ENCODE measurements at regions not wholly inside any gene's neighbourhood (a gene's known extent, or its start where the extent isn't known, plus 50 kb on each side); places are given as distances from the start of the nearest gene placed in this dataset.
A peak's percentile ranks its signal among the peaks of the same experiment; 100 is the strongest.

DNA sequence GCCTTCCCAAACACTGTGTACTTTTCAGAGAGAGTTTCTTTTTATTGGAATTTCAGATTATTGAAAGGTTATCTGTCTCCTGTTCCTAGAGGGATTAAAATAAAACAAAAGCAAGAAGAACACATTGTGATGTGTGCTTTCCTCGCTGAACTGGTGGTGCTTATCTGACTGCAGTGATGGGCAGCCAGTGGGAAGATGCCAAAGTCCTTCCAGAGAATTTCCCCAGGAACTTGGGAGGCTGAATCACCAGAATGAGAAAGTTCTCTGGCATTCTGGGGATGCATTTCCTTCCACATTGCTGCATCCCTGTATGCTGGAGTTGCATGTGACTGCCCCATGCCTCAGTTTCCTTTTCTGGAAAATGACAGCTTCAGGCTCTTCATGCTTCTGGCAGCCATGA, 53.9 kb upstream of the SEC11C start:
- no peaks in the 10 kb centered on the region for H3K9me3 ChIP-seq (ENCODE audit: control insufficient read depth in 2 of 2, low read length in 2 of 2)
- H3K4me1 ChIP-seq (ENCODE audit: control insufficient read depth, insufficient read depth, low read length, poor library complexity, severe bottlenecking), result peaks cover 5% of the 10 kb centered on the region
- no peak overlapping the region for H3K4me3 ChIP-seq (ENCODE audit: low read depth, low read length)
- no peaks in the 10 kb centered on the region for H3K36me3 ChIP-seq (ENCODE audit: control insufficient read depth, insufficient read depth, low read length)
- peak overlapping the region in 1 of 3 donors; percentile 86 for H3K27ac Mint-ChIP-seq
- ATAC-seq (ENCODE audit: low read depth in 2 of 2) (no peak), DNase-seq (no peak)
- no peak overlapping the region for H3K27ac ChIP-seq (ENCODE audit: insufficient read depth, low read length, poor library complexity, severe bottlenecking)
- no peaks in the 10 kb centered on the region for H3K27me3 ChIP-seq (ENCODE audit: control insufficient read depth, insufficient read depth, low read length)
- H3K9me3 Mint-ChIP-seq, result no peaks in the 10 kb centered on the region
- no peak overlapping the region for H3K4me3 Mint-ChIP-seq
- no peaks in the 10 kb centered on the region for H3K36me3 Mint-ChIP-seq
- peaks cover 6 to 14% (median 8%) of the 10 kb centered on the region in 4 donors for H3K4me1 Mint-ChIP-seq
- H3K27me3 Mint-ChIP-seq, result peaks cover 34% of the 10 kb centered on the region

DNA sequence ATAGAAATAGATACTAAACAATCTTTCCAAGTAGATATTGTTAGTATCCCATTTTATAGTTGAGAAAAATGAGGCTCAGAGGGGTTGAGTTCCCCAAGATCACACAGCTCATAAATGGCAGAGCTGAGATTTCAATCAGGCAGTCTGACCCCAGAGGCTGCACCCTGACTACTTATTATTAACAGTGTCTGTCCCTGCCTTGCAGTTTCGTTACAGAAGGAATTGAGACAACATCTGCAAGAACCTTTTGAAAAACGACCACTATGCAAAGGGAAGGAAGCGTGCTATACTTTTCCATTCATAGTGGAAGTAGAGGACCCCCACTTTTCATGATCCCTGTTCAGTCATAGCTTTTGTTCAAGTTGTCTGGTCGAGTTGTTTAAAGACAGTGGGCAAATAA, 53.2 kb upstream of the SEC11C start:
- no peaks in the 10 kb centered on the region for H3K36me3 Mint-ChIP-seq
- ATAC-seq (ENCODE audit: low read depth in 2 of 2), result no peak

DNA sequence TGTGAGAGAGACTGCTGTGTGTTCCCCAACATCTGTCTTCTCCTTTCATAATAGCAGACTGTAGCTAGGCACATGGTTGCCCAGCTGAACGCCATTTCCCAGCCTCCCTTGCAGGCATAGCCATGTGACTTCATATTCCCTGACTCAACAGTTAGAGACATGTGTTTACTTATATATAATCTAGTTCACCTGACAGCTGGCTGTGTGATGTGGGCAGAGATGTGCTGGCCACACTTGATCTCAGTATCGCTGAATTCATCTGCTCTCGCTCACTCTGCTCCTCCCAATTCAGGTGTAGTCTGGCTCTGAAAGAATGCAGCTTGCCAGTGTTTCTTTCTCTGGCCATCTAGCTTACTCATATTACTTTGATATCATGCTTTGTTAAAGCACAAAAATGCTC, 52.3 kb upstream of the SEC11C start:
- no peaks in the 10 kb centered on the region for H3K36me3 Mint-ChIP-seq
- H3K4me1 Mint-ChIP-seq, result peaks cover 6 to 14% (median 8%) of the 10 kb centered on the region in 4 donors
- peak in 2 of 3 donors; percentile 20 to 40 for DNase-seq
- no peak overlapping the region for H3K27ac ChIP-seq (ENCODE audit: insufficient read depth, low read length, poor library complexity, severe bottlenecking)
- no peaks in the 10 kb centered on the region for H3K27me3 ChIP-seq (ENCODE audit: control insufficient read depth, insufficient read depth, low read length)
- peak overlapping the region in 1 of 3 donors; percentile 18 for H3K27ac Mint-ChIP-seq
- H3K36me3 ChIP-seq (ENCODE audit: control insufficient read depth, insufficient read depth, low read length), result no peaks in the 10 kb centered on the region
- peak; percentile 56 to 63 for ATAC-seq (ENCODE audit: low read depth in 2 of 2)
- H3K9me3 Mint-ChIP-seq, result no peaks in the 10 kb centered on the region
- peaks cover 5% of the 10 kb centered on the region for H3K4me1 ChIP-seq (ENCODE audit: control insufficient read depth, insufficient read depth, low read length, poor library complexity, severe bottlenecking)
- H3K9me3 ChIP-seq (ENCODE audit: control insufficient read depth in 2 of 2, low read length in 2 of 2), result no peaks in the 10 kb centered on the region
- no peak overlapping the region for H3K4me3 Mint-ChIP-seq
- peaks cover 34% of the 10 kb centered on the region for H3K27me3 Mint-ChIP-seq
- no peak overlapping the region for H3K4me3 ChIP-seq (ENCODE audit: low read depth, low read length)

More for the DNA sequence above, 53.2 kb upstream of the SEC11C start:
- Mint-ChIP-seq H3K27me3 (peaks cover 34% of the 10 kb centered on the region), H3K4me1 (peaks cover 6 to 14% (median 8%) of the 10 kb centered on the region in 4 donors), H3K9me3 (no peaks in the 10 kb centered on the region), H3K27ac (no peak overlapping the region), H3K4me3 (no peak overlapping the region)
- no peaks in the 10 kb centered on the region for H3K9me3 ChIP-seq (ENCODE audit: control insufficient read depth in 2 of 2, low read length in 2 of 2)
- peaks cover 5% of the 10 kb centered on the region for H3K4me1 ChIP-seq (ENCODE audit: control insufficient read depth, insufficient read depth, low read length, poor library complexity, severe bottlenecking)
- H3K36me3 ChIP-seq (ENCODE audit: control insufficient read depth, insufficient read depth, low read length), result no peaks in the 10 kb centered on the region
- no peak for DNase-seq
- no peak overlapping the region for H3K4me3 ChIP-seq (ENCODE audit: low read depth, low read length)
- H3K27ac ChIP-seq (ENCODE audit: insufficient read depth, low read length, poor library complexity, severe bottlenecking), result no peak overlapping the region
- no peaks in the 10 kb centered on the region for H3K27me3 ChIP-seq (ENCODE audit: control insufficient read depth, insufficient read depth, low read length)
